Right ventricle myocardium superior (tissue), 1 donor: ENCODE measurements at regions not wholly inside any gene's neighbourhood (a gene's known extent, or its start where the extent isn't known, plus 50 kb on each side); places are given as distances from the start of the nearest gene placed in this dataset.
"Not testable (repeated sequence)": the region's sequence is repeated elsewhere in the genome, so short reads cannot be mapped to it uniquely, and the experiment has no call there.

Experiments
- ATAC-seq: fragments of 200-7000 bp; cut with Tn5 transposase; one replicate; pipeline ENCODE4 v1.9.1; 2020; ENCODE audit warnings: mild to moderate bottlenecking; ENCODE audit not compliant: poor library complexity
- DNase-seq: peaks from one replicate; pipeline ENCODE4 v3.0.0-alpha.2; 2020
- intact Hi-C: fragments of 100-400 bp; cut with DNase I; formaldehyde crosslinking; loops from one replicate; pipeline ENCODE4 v1.11.2; 2022
- donor health status: DM: no; HTN: yes; CAD: no; lungs with severe emphysema.

- ATAC-seq (peak; percentile 27), DNase-seq (no peak)
- intact Hi-C loops = no loop called here
These were observed 141.5 kb downstream of the GABRG2 start for GRCh38 chr5:162209005-162209605.

- intact Hi-C loops = no loop called here
- DNase-seq = no peak
- ATAC-seq = no peak
These were observed 147.0 kb downstream of the GABRG2 start for GRCh38 chr5:162214551-162214950.

DNA sequence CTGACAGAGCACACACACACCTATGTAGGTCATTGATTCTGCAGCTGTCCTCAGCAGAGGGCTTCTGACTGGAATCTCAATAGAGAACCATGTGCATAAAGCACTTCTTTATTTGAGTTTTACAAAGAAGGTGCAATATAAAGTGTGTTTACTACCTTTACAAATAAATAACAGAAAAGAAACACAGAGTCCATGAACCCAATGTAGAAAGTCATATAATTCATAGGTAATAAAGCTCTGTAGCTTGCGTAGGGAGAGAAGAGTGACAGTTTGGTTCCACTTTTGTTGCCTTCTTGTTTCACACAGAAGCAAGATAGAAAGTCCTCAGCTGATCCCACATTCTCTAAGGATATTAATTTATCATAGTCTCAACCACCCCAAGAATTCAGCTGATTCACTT is 149.5 kb downstream of the GABRG2 start:
- DNase-seq = no peak
- intact Hi-C loops = no loop called here
- no peak for ATAC-seq

DNA sequence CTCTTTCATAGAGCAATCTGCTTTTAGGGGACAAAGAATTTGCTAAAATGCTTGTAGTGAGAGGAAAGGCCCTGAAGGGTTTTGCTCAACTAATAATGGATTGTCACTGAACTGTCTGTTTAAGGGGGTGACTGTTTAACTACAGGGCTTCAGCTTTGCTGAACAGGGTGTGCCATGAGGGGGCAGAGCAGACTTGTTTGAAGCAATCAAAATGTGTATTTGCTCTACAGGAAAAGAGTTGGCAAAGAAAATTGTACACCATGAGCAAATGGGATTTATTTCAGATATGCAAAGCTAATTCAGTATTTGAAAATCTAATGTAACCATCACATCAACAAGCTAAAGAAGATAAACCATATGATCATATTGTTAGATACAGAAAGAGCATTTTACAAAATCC is 154.3 kb downstream of the GABRG2 start:
- no peak for ATAC-seq
- no peak for DNase-seq
- intact Hi-C loops = no loop called here

- no peak for DNase-seq
- ATAC-seq = no peak
- intact Hi-C loops = no loop called here
These were observed 159.5 kb downstream of the GABRG2 start for GRCh38 chr5:162227075-162227474.

DNA sequence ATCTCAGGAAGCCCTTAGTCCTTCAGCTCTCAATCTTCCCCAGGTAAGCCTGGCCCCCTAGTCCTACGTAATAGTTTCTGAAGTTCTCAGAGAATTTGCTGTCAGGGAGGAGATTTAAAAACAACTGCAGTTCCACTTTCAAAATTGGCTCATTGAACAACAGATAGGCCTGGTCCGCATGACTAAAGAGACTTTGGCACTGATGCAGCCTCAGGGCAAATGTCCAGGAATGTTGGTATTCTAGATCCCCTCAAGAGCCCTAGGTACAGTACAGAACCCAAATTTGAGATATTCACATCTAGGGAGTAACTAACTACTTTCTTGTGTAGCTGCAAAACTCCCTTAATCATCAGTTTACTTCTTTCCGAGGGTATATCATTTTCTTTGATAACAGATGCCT is 162.8 kb downstream of the GABRG2 start:
- ATAC-seq (no peak), DNase-seq (no peak)
- intact Hi-C loops = no loop called here

GRCh38 chr5:162231522-162231921 is 163.9 kb downstream of the GABRG2 start:
- intact Hi-C loops = no loop called here
- ATAC-seq (no peak), DNase-seq (no peak)

GRCh38 chr5:162240734-162241133 is 173.2 kb downstream of the GABRG2 start:
- DNase-seq = no peak
- intact Hi-C loops = no loop called here

GRCh38 chr5:162242416-162242815 is 174.8 kb downstream of the GABRG2 start:
- intact Hi-C loops = no loop called here
- ATAC-seq = no peak
- no peak for DNase-seq

More at GRCh38 chr5:162240734-162241133, 173.2 kb downstream of the GABRG2 start:
- no peak for ATAC-seq

GRCh38 chr5:162243651-162244050 is 176.1 kb downstream of the GABRG2 start:
- intact Hi-C loops = no loop called here
- DNase-seq = no peak
- no peak for ATAC-seq

- intact Hi-C loops = no loop called here
- DNase-seq (no peak), ATAC-seq (no peak)
These were observed 180.6 kb downstream of the GABRG2 start for GRCh38 chr5:162248107-162248713.

- DNase-seq = no peak
- ATAC-seq = no peak
- intact Hi-C loops = no loop called here
These were observed 189.1 kb downstream of the GABRG2 start for GRCh38 chr5:162256711-162257110.

GRCh38 chr5:162268694-162269481 is 201.3 kb downstream of the GABRG2 start:
- intact Hi-C loops = no loop called here
- no peak for ATAC-seq
- no peak for DNase-seq

- intact Hi-C loops = no loop called here
- ATAC-seq (no peak), DNase-seq (no peak)
These were observed 204.8 kb downstream of the GABRG2 start for GRCh38 chr5:162272417-162272816.

- intact Hi-C loops = no loop called here
- ATAC-seq (no peak), DNase-seq (no peak)
These were observed 207.1 kb downstream of the GABRG2 start for GRCh38 chr5:162274679-162275078.

- ATAC-seq, DNase-seq, intact Hi-C loops: not testable (repeated sequence)
These were observed 207.8 kb downstream of the GABRG2 start for GRCh38 chr5:162275387-162275786.

- ATAC-seq (no peak), DNase-seq (no peak)
- intact Hi-C loops = no loop called here
These were observed 214.6 kb downstream of the GABRG2 start for GRCh38 chr5:162282191-162282590.

DNA sequence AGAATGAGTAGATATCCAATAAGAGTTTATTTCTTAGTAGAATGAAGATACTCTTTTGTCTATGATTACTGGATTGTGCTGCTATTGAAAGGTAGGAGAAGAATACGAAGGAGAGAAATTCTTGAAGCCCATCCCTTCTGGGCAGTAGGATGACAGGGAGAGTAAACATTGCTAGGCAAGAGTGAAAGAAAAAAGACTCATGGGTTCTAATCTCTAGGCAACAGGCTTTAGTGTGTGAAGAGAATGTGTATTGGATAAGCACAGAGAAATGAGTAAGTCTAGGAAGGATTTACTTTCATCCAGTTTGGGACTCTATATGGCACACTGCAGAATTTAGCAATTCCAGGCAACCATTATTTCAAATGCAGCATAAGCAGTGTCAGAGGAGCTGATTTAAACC is 216.0 kb downstream of the GABRG2 start:
- no peak for ATAC-seq
- intact Hi-C loops = no loop called here
- no peak for DNase-seq

- ATAC-seq (no peak), DNase-seq (no peak)
- intact Hi-C loops = no loop called here
These were observed 221.2 kb downstream of the GABRG2 start for GRCh38 chr5:162288647-162289296.

GRCh38 chr5:162289489-162289888 is 221.9 kb downstream of the GABRG2 start:
- ATAC-seq (no peak), DNase-seq (no peak)

More at GRCh38 chr5:162289489-162289888, 221.9 kb downstream of the GABRG2 start:
- intact Hi-C loops = no loop called here
